ENCODE measurements at regions not wholly inside any gene's neighbourhood (a gene's known extent, or its start where the extent isn't known, plus 50 kb on each side); places are given as distances from the start of the nearest gene placed in this dataset.

- Histone ChIP-seq H3K27ac (peak overlapping the region; percentile 84 to 87), H3K4me3 (no peak overlapping the region), H3K27me3 (replicated peaks; ENCODE audit: insufficient read depth) (no peaks in the 10 kb centered on the region), H3K36me3 (no peaks in the 10 kb centered on the region), H3K4me1 (replicated peaks) (peaks cover 23% of the 10 kb centered on the region), H3K9me3 (no peaks in the 10 kb centered on the region)
- DNase-seq (ENCODE audit: low spot score), result peak; percentile 24
- 25% methylated on average over 2 of the region's 2 CpGs for WGBS
- no peak for TF ChIP-seq POLR2A (IDR thresholded peaks at IDR 0.05)
- TF ChIP-seq CTCF (IDR thresholded peaks at IDR 0.05), result no peak
- intact Hi-C loops (cut with DNase I), result no loop called here
Measured at GRCh38 chr2:109694190-109694589, 80.0 kb downstream of the SOWAHC start.

GRCh38 chr2:109695290-109695689 lies 81.1 kb downstream of the SOWAHC start:
- no peak for TF ChIP-seq POLR2A (IDR thresholded peaks at IDR 0.05)
- no peak for TF ChIP-seq POLR2AphosphoS5 (IDR thresholded peaks at IDR 0.05)
- TF ChIP-seq CTCF (IDR thresholded peaks at IDR 0.05), result no peak
- peaks cover 23% of the 10 kb centered on the region for H3K4me1 ChIP-seq (replicated peaks)
- H3K9me3 ChIP-seq, result no peaks in the 10 kb centered on the region
- no peaks in the 10 kb centered on the region for H3K36me3 ChIP-seq
- intact Hi-C loops (cut with DNase I), result no loop called here
- H3K27ac ChIP-seq, result no peak overlapping the region
- 78% methylated on average over 2 of the region's 2 CpGs for WGBS
- H3K4me3 ChIP-seq, result no peak overlapping the region
- no peak for DNase-seq (ENCODE audit: low spot score)
- no peaks in the 10 kb centered on the region for H3K27me3 ChIP-seq (replicated peaks; ENCODE audit: insufficient read depth)

- no peaks in the 10 kb centered on the region for H3K4me1 ChIP-seq (replicated peaks)
- no peaks in the 10 kb centered on the region for H3K36me3 ChIP-seq
- peak overlapping the region in 1 of 2 donors; percentile 32 for H3K27ac ChIP-seq
- DNase-seq (ENCODE audit: low spot score), result no peak
- 41% methylated on average over 7 of the region's 7 CpGs for WGBS
- H3K4me3 ChIP-seq, result no peak overlapping the region
- H3K27me3 ChIP-seq (replicated peaks; ENCODE audit: insufficient read depth), result no peaks in the 10 kb centered on the region
- intact Hi-C loops (cut with DNase I), result no loop called here
- no peaks in the 10 kb centered on the region for H3K9me3 ChIP-seq
- TF ChIP-seq CTCF (IDR thresholded peaks at IDR 0.05) (no peak), POLR2AphosphoS5 (IDR thresholded peaks at IDR 0.05) (peak; percentile 36), POLR2A (IDR thresholded peaks at IDR 0.05) (no peak)
Measured at GRCh38 chr2:109699646-109700045, 85.5 kb downstream of the SOWAHC start.

- no peak overlapping the region for H3K27ac ChIP-seq
- 83% methylated on average over 11 of the region's 11 CpGs for WGBS
- intact Hi-C loops (cut with DNase I), result no loop called here
- no peaks in the 10 kb centered on the region for H3K9me3 ChIP-seq
- H3K4me3 ChIP-seq, result no peak overlapping the region
- H3K36me3 ChIP-seq, result no peaks in the 10 kb centered on the region
- H3K4me1 ChIP-seq (replicated peaks), result no peaks in the 10 kb centered on the region
- H3K27me3 ChIP-seq (replicated peaks; ENCODE audit: insufficient read depth), result no peaks in the 10 kb centered on the region
- TF ChIP-seq POLR2A (IDR thresholded peaks at IDR 0.05), result no peak
- no peak for TF ChIP-seq CTCF (IDR thresholded peaks at IDR 0.05)
- no peak for TF ChIP-seq POLR2AphosphoS5 (IDR thresholded peaks at IDR 0.05)
- no peak for DNase-seq (ENCODE audit: low spot score)
Measured at GRCh38 chr2:109700680-109701274, 86.6 kb downstream of the SOWAHC start.

- no peaks in the 10 kb centered on the region for H3K4me1 ChIP-seq (replicated peaks)
- intact Hi-C loops (cut with DNase I), result no loop called here
- no peaks in the 10 kb centered on the region for H3K27me3 ChIP-seq (replicated peaks; ENCODE audit: insufficient read depth)
- no peaks in the 10 kb centered on the region for H3K9me3 ChIP-seq
- DNase-seq (ENCODE audit: low spot score), result no peak
- H3K27ac ChIP-seq, result no peak overlapping the region
- H3K36me3 ChIP-seq, result no peaks in the 10 kb centered on the region
- 91% methylated on average over 7 of the region's 7 CpGs for WGBS
- TF ChIP-seq CTCF (IDR thresholded peaks at IDR 0.05) (no peak), POLR2AphosphoS5 (IDR thresholded peaks at IDR 0.05) (no peak), POLR2A (IDR thresholded peaks at IDR 0.05) (no peak)
- H3K4me3 ChIP-seq, result no peak overlapping the region
Measured at GRCh38 chr2:109701362-109701761, 87.2 kb downstream of the SOWAHC start.

All from prostate gland (tissue), 2 donors.